ENCODE measurements at regions not wholly inside any gene's neighbourhood (a gene's known extent, or its start where the extent isn't known, plus 50 kb on each side); places are given as distances from the start of the nearest gene placed in this dataset.

- Mint-ChIP-seq H3K9me3 (ENCODE audit: unreplicated experiment) (no peaks in the 10 kb centered on the region), H3K4me1 (ENCODE audit: unreplicated experiment) (no peaks in the 10 kb centered on the region), H3K27ac (ENCODE audit: unreplicated experiment) (no peak overlapping the region), H3K4me3 (ENCODE audit: unreplicated experiment) (no peak overlapping the region), H3K36me3 (ENCODE audit: low read depth, unreplicated experiment) (no peaks in the 10 kb centered on the region), H3K27me3 (ENCODE audit: unreplicated experiment) (peaks cover under 1% of the 10 kb centered on the region)
- DNase-seq (ENCODE audit: low spot score) = no peak
- TF ChIP-seq CTCF (IDR thresholded peaks at IDR 0.05; ENCODE audit: unreplicated experiment) = no peak
Measured at GRCh38 chr9:3018071-3018470, 174.2 kb upstream of the PUM3 start.

GRCh38 chr9:3014178-3014577, 170.3 kb upstream of the PUM3 start:
- Mint-ChIP-seq H3K9me3 (ENCODE audit: unreplicated experiment) (no peaks in the 10 kb centered on the region), H3K4me3 (ENCODE audit: unreplicated experiment) (no peak overlapping the region), H3K27ac (ENCODE audit: unreplicated experiment) (no peak overlapping the region), H3K27me3 (ENCODE audit: unreplicated experiment) (no peaks in the 10 kb centered on the region), H3K4me1 (ENCODE audit: unreplicated experiment) (peaks cover 11% of the 10 kb centered on the region), H3K36me3 (ENCODE audit: low read depth, unreplicated experiment) (no peaks in the 10 kb centered on the region)
- no peak for DNase-seq (ENCODE audit: low spot score)
- no peak for TF ChIP-seq CTCF (IDR thresholded peaks at IDR 0.05; ENCODE audit: unreplicated experiment)

GRCh38 chr9:3012842-3013241, 168.9 kb upstream of the PUM3 start:
- no peaks in the 10 kb centered on the region for H3K9me3 Mint-ChIP-seq (ENCODE audit: unreplicated experiment)
- DNase-seq (ENCODE audit: low spot score) = no peak
- H3K27me3 Mint-ChIP-seq (ENCODE audit: unreplicated experiment) = no peaks in the 10 kb centered on the region
- H3K4me3 Mint-ChIP-seq (ENCODE audit: unreplicated experiment) = no peak overlapping the region
- TF ChIP-seq CTCF (IDR thresholded peaks at IDR 0.05; ENCODE audit: unreplicated experiment) = no peak
- H3K27ac Mint-ChIP-seq (ENCODE audit: unreplicated experiment) = no peak overlapping the region
- no peaks in the 10 kb centered on the region for H3K36me3 Mint-ChIP-seq (ENCODE audit: low read depth, unreplicated experiment)
- H3K4me1 Mint-ChIP-seq (ENCODE audit: unreplicated experiment) = peaks cover 13% of the 10 kb centered on the region

GRCh38 chr9:3012245-3012644, 168.3 kb upstream of the PUM3 start:
- H3K9me3 Mint-ChIP-seq (ENCODE audit: unreplicated experiment) = no peaks in the 10 kb centered on the region
- no peaks in the 10 kb centered on the region for H3K27me3 Mint-ChIP-seq (ENCODE audit: unreplicated experiment)
- H3K4me1 Mint-ChIP-seq (ENCODE audit: unreplicated experiment) = peaks cover 13% of the 10 kb centered on the region
- H3K4me3 Mint-ChIP-seq (ENCODE audit: unreplicated experiment) = no peak overlapping the region
- DNase-seq (ENCODE audit: low spot score) = no peak
- H3K27ac Mint-ChIP-seq (ENCODE audit: unreplicated experiment) = no peak overlapping the region
- no peak for TF ChIP-seq CTCF (IDR thresholded peaks at IDR 0.05; ENCODE audit: unreplicated experiment)
- H3K36me3 Mint-ChIP-seq (ENCODE audit: low read depth, unreplicated experiment) = no peaks in the 10 kb centered on the region

GRCh38 chr9:3008091-3008490, 164.2 kb upstream of the PUM3 start:
- H3K4me3 Mint-ChIP-seq (ENCODE audit: unreplicated experiment) = no peak overlapping the region
- no peaks in the 10 kb centered on the region for H3K9me3 Mint-ChIP-seq (ENCODE audit: unreplicated experiment)
- DNase-seq (ENCODE audit: low spot score) = no peak
- H3K27ac Mint-ChIP-seq (ENCODE audit: unreplicated experiment) = no peak overlapping the region
- H3K4me1 Mint-ChIP-seq (ENCODE audit: unreplicated experiment) = peaks cover 13% of the 10 kb centered on the region
- no peaks in the 10 kb centered on the region for H3K36me3 Mint-ChIP-seq (ENCODE audit: low read depth, unreplicated experiment)
- no peak for TF ChIP-seq CTCF (IDR thresholded peaks at IDR 0.05; ENCODE audit: unreplicated experiment)
- H3K27me3 Mint-ChIP-seq (ENCODE audit: unreplicated experiment) = peaks cover 2% of the 10 kb centered on the region

Measured in endothelial cell (in vitro differentiated cells).